MM.1S (cell line): ENCODE measurements at regions not wholly inside any gene's neighbourhood (a gene's known extent, or its start where the extent isn't known, plus 50 kb on each side); places are given as distances from the start of the nearest gene placed in this dataset.

Experiments
- EZH2phosphoT487 ChIP-seq: fragments of 300-600 bp; sonication (generic); IDR thresholded peaks from 2 replicates; pipeline ENCODE4 v1.6.1; 2018; ENCODE audit warnings: antibody characterized with exemption, low read length
- TF ChIP-seq, protein P1 (sequence below): fragments of 300-600 bp; sonication (generic); IDR thresholded peaks from 2 replicates; pipeline ENCODE4 v1.5.1; 2016; ENCODE audit warnings: antibody characterized with exemption, low read length, mixed read lengths

GRCh38 chr3:128551451-128551850 is 58.5 kb upstream of the GATA2 start:
- TF ChIP-seq, protein P1, sequence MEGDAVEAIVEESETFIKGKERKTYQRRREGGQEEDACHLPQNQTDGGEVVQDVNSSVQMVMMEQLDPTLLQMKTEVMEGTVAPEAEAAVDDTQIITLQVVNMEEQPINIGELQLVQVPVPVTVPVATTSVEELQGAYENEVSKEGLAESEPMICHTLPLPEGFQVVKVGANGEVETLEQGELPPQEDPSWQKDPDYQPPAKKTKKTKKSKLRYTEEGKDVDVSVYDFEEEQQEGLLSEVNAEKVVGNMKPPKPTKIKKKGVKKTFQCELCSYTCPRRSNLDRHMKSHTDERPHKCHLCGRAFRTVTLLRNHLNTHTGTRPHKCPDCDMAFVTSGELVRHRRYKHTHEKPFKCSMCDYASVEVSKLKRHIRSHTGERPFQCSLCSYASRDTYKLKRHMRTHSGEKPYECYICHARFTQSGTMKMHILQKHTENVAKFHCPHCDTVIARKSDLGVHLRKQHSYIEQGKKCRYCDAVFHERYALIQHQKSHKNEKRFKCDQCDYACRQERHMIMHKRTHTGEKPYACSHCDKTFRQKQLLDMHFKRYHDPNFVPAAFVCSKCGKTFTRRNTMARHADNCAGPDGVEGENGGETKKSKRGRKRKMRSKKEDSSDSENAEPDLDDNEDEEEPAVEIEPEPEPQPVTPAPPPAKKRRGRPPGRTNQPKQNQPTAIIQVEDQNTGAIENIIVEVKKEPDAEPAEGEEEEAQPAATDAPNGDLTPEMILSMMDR: no peak
- no peak for TF ChIP-seq EZH2phosphoT487
